ENCODE measurements at regions not wholly inside any gene's neighbourhood (a gene's known extent, or its start where the extent isn't known, plus 50 kb on each side); places are given as distances from the start of the nearest gene placed in this dataset.

DNA sequence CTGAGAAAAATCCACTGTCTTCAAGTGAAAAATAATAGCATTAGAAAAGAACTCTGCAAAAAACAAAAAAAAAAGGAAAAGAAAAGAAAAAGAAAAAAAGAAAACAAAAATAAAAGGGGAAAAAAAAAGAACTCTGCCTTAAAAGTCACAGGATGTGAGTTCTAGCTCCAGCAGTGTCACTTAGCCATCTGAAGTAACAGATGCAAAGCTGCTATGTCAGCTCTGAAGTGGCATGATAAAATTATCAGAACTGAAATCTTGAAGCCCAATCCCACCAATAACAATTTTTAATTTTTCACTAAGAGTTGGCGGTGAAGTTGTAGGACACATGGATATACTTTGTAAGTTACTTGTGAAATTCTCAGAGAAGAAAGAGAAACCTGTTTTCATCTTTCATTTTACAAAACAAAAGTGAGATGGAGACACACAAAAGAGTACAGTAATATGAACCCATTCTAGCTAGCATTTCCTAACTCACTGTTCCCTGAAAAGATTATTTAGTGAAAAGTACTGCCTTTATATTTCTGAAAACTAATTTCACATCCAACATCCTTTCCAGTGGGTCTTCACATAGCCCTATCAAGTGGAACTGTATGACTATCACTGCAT is 103.5 kb downstream of the ELAPOR2 start:
- intact Hi-C loops (cut with DNase I; ENCODE audit: low total_unique reads) = no loop called here

DNA sequence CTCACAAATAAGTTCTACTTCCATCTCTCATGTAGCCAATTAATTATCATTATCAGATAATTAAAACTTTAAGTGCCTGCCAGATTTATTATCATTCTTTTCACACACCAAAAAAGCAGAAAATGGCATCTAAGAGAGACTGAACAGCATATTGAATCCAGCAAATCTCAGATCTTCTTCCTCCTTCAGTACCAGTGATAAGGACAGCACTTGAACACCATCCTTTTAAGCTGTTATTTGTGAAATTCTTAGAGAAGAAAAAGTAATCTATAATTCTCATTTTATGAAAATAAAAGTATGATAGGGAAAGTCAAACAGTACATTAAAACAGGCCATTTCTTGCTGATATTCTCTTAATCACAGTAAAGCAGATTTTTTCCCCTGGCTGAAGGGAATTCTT is 104.5 kb downstream of the ELAPOR2 start:
- Histone ChIP-seq H3K9me3 (peaks cover 0 to 8% (median 2%) of the 10 kb centered on the region in 8 donors), H3K4me3 (no peak overlapping the region), H3K36me3 (no peaks in the 10 kb centered on the region), H3K27me3 (replicated peaks in 1 of 7) (no peaks in the 10 kb centered on the region), H3K27ac (no peak overlapping the region), H3K4me1 (peaks cover 0 to 8% (median 0%) of the 10 kb centered on the region in 6 donors)
- no peak for DNase-seq
- intact Hi-C loops (cut with DNase I; ENCODE audit: low total_unique reads) = no loop called here
- TF ChIP-seq POLR2A (IDR thresholded peaks at IDR 0.05) (no peak), POLR2AphosphoS5 (IDR thresholded peaks at IDR 0.05) (no peak)
- TF ChIP-seq, protein P1, sequence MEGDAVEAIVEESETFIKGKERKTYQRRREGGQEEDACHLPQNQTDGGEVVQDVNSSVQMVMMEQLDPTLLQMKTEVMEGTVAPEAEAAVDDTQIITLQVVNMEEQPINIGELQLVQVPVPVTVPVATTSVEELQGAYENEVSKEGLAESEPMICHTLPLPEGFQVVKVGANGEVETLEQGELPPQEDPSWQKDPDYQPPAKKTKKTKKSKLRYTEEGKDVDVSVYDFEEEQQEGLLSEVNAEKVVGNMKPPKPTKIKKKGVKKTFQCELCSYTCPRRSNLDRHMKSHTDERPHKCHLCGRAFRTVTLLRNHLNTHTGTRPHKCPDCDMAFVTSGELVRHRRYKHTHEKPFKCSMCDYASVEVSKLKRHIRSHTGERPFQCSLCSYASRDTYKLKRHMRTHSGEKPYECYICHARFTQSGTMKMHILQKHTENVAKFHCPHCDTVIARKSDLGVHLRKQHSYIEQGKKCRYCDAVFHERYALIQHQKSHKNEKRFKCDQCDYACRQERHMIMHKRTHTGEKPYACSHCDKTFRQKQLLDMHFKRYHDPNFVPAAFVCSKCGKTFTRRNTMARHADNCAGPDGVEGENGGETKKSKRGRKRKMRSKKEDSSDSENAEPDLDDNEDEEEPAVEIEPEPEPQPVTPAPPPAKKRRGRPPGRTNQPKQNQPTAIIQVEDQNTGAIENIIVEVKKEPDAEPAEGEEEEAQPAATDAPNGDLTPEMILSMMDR (IDR thresholded peaks at IDR 0.05 in 8 of 11, conservative IDR thresholded peaks at IDR 0.05 in 3 of 11) = no peak

More for the DNA sequence above, 103.5 kb downstream of the ELAPOR2 start:
- peaks cover 0 to 5% (median 0%) of the 10 kb centered on the region in 6 donors for H3K4me1 ChIP-seq
- WGBS, 5 donors = 84 to 100% (median 89%) methylated on average over 1 of the region's 1 CpG
- no peaks in the 10 kb centered on the region for H3K36me3 ChIP-seq
- TF ChIP-seq, protein P1 (IDR thresholded peaks at IDR 0.05 in 8 of 11, conservative IDR thresholded peaks at IDR 0.05 in 3 of 11) = no peak
- TF ChIP-seq POLR2AphosphoS5 (IDR thresholded peaks at IDR 0.05) (no peak), POLR2A (IDR thresholded peaks at IDR 0.05) (no peak)
- H3K27me3 ChIP-seq (replicated peaks in 1 of 7) = no peaks in the 10 kb centered on the region
- H3K27ac ChIP-seq = no peak overlapping the region
- DNase-seq = no peak
- H3K9me3 ChIP-seq = peaks cover 0 to 8% (median 2%) of the 10 kb centered on the region in 8 donors
- no peak overlapping the region for H3K4me3 ChIP-seq

DNA sequence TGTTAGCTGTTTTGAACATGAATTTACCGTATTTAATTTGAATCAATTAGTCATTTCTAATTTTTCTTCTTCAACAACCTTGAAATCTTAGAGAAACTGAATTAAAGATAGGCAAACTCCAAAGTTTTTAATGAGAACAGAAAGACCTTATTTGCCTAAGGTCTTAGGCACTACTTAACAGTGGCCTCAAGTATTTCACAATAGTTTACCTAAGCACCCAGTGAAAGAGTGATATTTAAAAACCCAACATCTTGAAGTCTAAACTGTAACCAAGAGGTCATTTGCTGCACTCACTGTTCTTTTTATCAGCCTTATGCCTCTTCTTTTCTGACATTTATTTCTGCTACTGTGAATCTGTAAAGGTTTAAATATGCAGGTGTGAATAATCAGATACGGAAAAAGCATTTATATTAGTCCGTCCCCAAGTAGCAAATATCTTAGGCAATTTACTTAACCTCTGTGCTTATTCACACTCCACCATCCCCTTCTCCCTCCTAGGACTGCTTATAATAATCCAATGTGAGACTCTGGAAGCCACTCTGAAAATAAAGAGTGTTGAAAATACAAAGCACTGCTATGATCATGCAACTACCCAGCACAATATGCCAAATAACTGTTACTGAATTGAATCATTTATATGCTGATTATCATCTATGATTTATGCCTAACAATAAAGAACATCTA is 105.7 kb downstream of the ELAPOR2 start:
- Histone ChIP-seq H3K27ac (no peak overlapping the region), H3K36me3 (no peaks in the 10 kb centered on the region), H3K4me3 (no peak overlapping the region), H3K9me3 (no peaks in the 10 kb centered on the region), H3K27me3 (replicated peaks in 1 of 7) (no peaks in the 10 kb centered on the region), H3K4me1 (peaks cover 0 to 15% (median 0%) of the 10 kb centered on the region in 6 donors)
- DNase-seq = no peak
- TF ChIP-seq POLR2AphosphoS5 (IDR thresholded peaks at IDR 0.05) (no peak), POLR2A (IDR thresholded peaks at IDR 0.05) (no peak)
- TF ChIP-seq, protein P1 (IDR thresholded peaks at IDR 0.05 in 8 of 11, conservative IDR thresholded peaks at IDR 0.05 in 3 of 11) = no peak
- WGBS, 5 donors = 87 to 91% (median 88%) methylated on average over 3 of the region's 3 CpGs
- intact Hi-C loops (cut with DNase I; ENCODE audit: low total_unique reads) = no loop called here

DNA sequence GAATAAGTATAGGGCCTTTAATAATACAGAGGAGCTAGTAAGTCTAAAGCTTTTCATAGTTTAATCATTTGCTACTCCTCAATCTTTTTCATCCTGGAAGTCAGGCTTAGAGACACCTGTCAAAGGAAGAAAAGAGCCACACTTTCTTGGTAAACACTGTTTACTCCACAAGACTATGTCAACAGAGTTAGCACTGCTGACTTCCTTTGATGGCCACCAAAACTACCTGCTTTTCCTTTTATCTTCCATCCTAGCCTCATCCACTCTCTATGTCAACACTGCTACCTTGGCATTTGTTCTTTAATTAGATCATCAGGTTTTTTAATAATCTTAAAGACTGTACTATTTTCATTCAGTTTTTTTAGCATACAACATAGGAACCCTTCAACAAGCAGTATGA is 106.2 kb downstream of the ELAPOR2 start:
- TF ChIP-seq POLR2A (IDR thresholded peaks at IDR 0.05) (no peak), POLR2AphosphoS5 (IDR thresholded peaks at IDR 0.05) (no peak)
- TF ChIP-seq, protein P1 (IDR thresholded peaks at IDR 0.05 in 8 of 11, conservative IDR thresholded peaks at IDR 0.05 in 3 of 11) = no peak
- H3K4me3 ChIP-seq = no peak overlapping the region
- H3K36me3 ChIP-seq = no peaks in the 10 kb centered on the region
- no peak for DNase-seq
- H3K27me3 ChIP-seq (replicated peaks in 1 of 7) = no peaks in the 10 kb centered on the region
- no peak overlapping the region for H3K27ac ChIP-seq
- intact Hi-C loops (cut with DNase I; ENCODE audit: low total_unique reads) = no loop called here
- no peaks in the 10 kb centered on the region for H3K9me3 ChIP-seq
- peaks cover 0 to 14% (median 0%) of the 10 kb centered on the region in 6 donors for H3K4me1 ChIP-seq

All from spleen (tissue), 11 donors.